Femur (tissue), 1 donor: ENCODE measurements at regions not wholly inside any gene's neighbourhood (a gene's known extent, or its start where the extent isn't known, plus 50 kb on each side); places are given as distances from the start of the nearest gene placed in this dataset.

Experiments used
- DNase-seq: peaks from one replicate; pipeline ENCODE4 v3.0.0-alpha.2; 2017

GRCh38 chr5:56540266-56540665 lies 275.1 kb upstream of the MAP3K1 start:
- DNase-seq, result no peak

- no peak for DNase-seq
Observed at GRCh38 chr5:56538580-56538979, 276.8 kb upstream of the MAP3K1 start.

GRCh38 chr5:56535347-56535746 lies 280.0 kb upstream of the MAP3K1 start:
- no peak for DNase-seq

- no peak for DNase-seq
Observed at GRCh38 chr5:56534102-56534829, 281.1 kb upstream of the MAP3K1 start.

GRCh38 chr5:56532466-56532865 lies 282.9 kb upstream of the MAP3K1 start:
- DNase-seq, result no peak

- DNase-seq, result no peak
Observed at GRCh38 chr5:56530626-56531138, 284.7 kb upstream of the MAP3K1 start.

GRCh38 chr5:56529666-56530430 lies 285.5 kb upstream of the MAP3K1 start:
- no peak for DNase-seq

- DNase-seq, result no peak
Observed at GRCh38 chr5:56527174-56527573, 288.2 kb upstream of the MAP3K1 start.

GRCh38 chr5:56525113-56525512 lies 290.2 kb upstream of the MAP3K1 start:
- no peak for DNase-seq

GRCh38 chr5:56523790-56524575 lies 290.9 kb upstream of the ANKRD55 start:
- no peak for DNase-seq

- DNase-seq, result no peak
Observed at GRCh38 chr5:56522960-56523359, 289.8 kb upstream of the ANKRD55 start.

- no peak for DNase-seq
Observed at GRCh38 chr5:56522169-56522568, 289.0 kb upstream of the ANKRD55 start.

GRCh38 chr5:56520986-56521730 lies 288.0 kb upstream of the ANKRD55 start:
- no peak for DNase-seq

- DNase-seq, result no peak
Observed at GRCh38 chr5:56518820-56519219, 285.7 kb upstream of the ANKRD55 start.

GRCh38 chr5:56517011-56517416 lies 283.9 kb upstream of the ANKRD55 start:
- DNase-seq, result peak; percentile 42

GRCh38 chr5:56516441-56516840 lies 283.3 kb upstream of the ANKRD55 start:
- no peak for DNase-seq

- no peak for DNase-seq
Observed at GRCh38 chr5:56516035-56516434, 282.9 kb upstream of the ANKRD55 start.

- no peak for DNase-seq
Observed at GRCh38 chr5:56515011-56515410, 281.9 kb upstream of the ANKRD55 start.

GRCh38 chr5:56514245-56514644 lies 281.1 kb upstream of the ANKRD55 start:
- no peak for DNase-seq

GRCh38 chr5:56513141-56513540 lies 280.0 kb upstream of the ANKRD55 start:
- no peak for DNase-seq

- no peak for DNase-seq
Observed at GRCh38 chr5:56512313-56512996, 279.3 kb upstream of the ANKRD55 start.

GRCh38 chr5:56511326-56511841 lies 278.3 kb upstream of the ANKRD55 start:
- DNase-seq, result no peak
